ENCODE measurements at regions not wholly inside any gene's neighbourhood (a gene's known extent, or its start where the extent isn't known, plus 50 kb on each side); places are given as distances from the start of the nearest gene placed in this dataset.

DNA sequence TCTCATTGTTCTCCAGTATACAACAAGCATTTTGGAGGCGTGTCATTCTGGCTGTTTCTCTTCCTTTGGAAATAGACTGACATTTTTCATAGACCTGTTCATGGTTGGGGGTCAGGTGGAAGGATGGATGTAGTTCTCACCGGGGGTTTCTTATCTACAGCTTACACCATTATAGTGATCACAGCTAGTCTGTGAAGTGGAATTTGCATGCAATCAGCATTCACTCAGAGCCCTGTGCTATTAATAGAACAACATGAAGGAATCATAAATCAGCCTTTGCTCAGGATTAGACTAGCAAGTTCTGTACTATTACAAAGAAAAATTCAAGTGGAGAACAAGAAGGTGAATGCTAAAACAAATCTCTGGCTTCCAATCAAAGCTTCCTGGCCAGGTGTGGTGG lies 132.6 kb upstream of the PUDP start:
- Histone ChIP-seq H3K4me1 (no peaks in the 10 kb centered on the region), H3K4me3 (replicated peaks in 1 of 3) (no peak overlapping the region), H3K27ac (no peak overlapping the region), H3K36me3 (no peaks in the 10 kb centered on the region), H3K9me3 (no peaks in the 10 kb centered on the region), H3K27me3 (no peaks in the 10 kb centered on the region)
- TF ChIP-seq POLR2A (IDR thresholded peaks at IDR 0.05): no peak
- TF ChIP-seq, protein P1, sequence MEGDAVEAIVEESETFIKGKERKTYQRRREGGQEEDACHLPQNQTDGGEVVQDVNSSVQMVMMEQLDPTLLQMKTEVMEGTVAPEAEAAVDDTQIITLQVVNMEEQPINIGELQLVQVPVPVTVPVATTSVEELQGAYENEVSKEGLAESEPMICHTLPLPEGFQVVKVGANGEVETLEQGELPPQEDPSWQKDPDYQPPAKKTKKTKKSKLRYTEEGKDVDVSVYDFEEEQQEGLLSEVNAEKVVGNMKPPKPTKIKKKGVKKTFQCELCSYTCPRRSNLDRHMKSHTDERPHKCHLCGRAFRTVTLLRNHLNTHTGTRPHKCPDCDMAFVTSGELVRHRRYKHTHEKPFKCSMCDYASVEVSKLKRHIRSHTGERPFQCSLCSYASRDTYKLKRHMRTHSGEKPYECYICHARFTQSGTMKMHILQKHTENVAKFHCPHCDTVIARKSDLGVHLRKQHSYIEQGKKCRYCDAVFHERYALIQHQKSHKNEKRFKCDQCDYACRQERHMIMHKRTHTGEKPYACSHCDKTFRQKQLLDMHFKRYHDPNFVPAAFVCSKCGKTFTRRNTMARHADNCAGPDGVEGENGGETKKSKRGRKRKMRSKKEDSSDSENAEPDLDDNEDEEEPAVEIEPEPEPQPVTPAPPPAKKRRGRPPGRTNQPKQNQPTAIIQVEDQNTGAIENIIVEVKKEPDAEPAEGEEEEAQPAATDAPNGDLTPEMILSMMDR (IDR thresholded peaks at IDR 0.05): no peak
- intact Hi-C loops (cut with DNase I): no loop called here
- DNase-seq: no peak
- 54 to 90% methylated on average over 2 of the region's 2 CpGs for WGBS, 2 donors

DNA sequence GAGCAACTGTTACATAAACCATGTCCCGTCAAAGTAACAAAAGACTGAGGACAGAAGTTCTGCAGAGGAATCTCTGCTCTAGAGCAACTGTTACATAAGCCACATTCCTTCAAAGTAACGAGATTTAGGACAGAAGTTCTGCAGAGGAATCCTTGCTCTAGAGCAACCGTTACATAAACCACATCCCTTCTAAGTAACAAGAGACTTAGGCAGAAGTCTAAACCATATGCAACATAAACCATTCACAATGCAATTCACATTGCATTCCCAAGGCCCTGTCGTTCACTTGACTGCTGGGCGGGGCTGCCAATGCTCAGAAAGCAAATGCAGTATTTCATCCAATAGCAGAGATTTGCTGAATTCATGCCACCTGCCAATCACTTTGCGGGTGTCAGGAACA lies 124.4 kb upstream of the PUDP start:
- no peak overlapping the region for H3K4me3 ChIP-seq (replicated peaks in 1 of 3)
- no peaks in the 10 kb centered on the region for H3K27me3 ChIP-seq
- TF ChIP-seq, protein P1 (IDR thresholded peaks at IDR 0.05): no peak
- TF ChIP-seq POLR2A (IDR thresholded peaks at IDR 0.05): no peak
- H3K9me3 ChIP-seq: no peaks in the 10 kb centered on the region
- H3K27ac ChIP-seq: no peak overlapping the region
- WGBS, 2 donors: 68 to 71% methylated on average over 4 to 6 of the region's 6 CpGs
- H3K4me1 ChIP-seq: no peaks in the 10 kb centered on the region
- intact Hi-C loops (cut with DNase I): no loop called here
- no peak for DNase-seq
- H3K36me3 ChIP-seq: no peaks in the 10 kb centered on the region

DNA sequence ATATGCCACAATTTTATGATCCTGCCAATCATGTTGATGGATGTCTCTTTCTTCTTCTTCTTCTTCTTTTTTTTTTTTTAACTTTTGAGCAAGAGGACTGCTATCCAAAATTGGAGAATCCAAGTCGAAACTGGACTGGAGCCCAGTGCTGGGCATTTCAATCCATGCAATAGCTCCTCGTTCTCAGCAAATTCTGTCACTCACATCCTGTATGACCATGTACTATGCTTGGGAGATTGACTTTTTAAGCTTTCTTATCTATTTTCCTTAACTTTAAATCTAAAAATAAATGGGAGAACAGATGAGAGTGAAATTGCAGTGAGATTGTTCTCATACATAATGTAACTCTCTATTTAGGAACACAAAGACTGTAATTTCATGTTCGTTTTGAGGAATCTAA lies 123.0 kb upstream of the PUDP start:
- Histone ChIP-seq H3K4me3 (replicated peaks in 1 of 3) (no peak overlapping the region), H3K27me3 (no peaks in the 10 kb centered on the region), H3K27ac (no peak overlapping the region), H3K36me3 (no peaks in the 10 kb centered on the region), H3K9me3 (no peaks in the 10 kb centered on the region), H3K4me1 (no peaks in the 10 kb centered on the region)
- TF ChIP-seq POLR2A (IDR thresholded peaks at IDR 0.05): no peak
- TF ChIP-seq, protein P1 (IDR thresholded peaks at IDR 0.05): no peak
- WGBS, 2 donors: 86 to 93% methylated on average over 3 of the region's 3 CpGs
- no peak for DNase-seq
- intact Hi-C loops (cut with DNase I): no loop called here

DNA sequence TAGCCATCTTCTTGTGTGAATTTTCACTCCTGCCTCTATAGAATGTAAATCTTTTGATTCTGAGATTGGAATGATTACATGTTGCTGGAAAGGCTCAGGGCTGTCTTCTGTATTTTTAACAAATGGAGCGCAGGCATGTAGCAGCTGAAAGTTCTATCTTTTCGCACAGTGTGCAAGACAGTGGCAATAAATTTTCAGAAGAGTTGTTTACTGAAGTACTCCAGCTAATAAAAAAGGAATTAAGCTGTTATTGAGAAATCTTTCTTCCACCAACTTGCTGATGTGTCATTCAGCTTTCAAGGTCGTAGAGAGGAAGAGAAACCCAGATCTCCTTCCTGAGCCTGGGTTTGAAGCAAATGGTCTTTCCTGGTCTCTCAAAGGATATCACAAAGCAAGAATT lies 122.0 kb upstream of the PUDP start:
- H3K27ac ChIP-seq: no peak overlapping the region
- no peaks in the 10 kb centered on the region for H3K4me1 ChIP-seq
- intact Hi-C loops (cut with DNase I): no loop called here
- no peaks in the 10 kb centered on the region for H3K36me3 ChIP-seq
- H3K27me3 ChIP-seq: no peaks in the 10 kb centered on the region
- WGBS, 2 donors: 56 to 69% methylated on average over 3 of the region's 3 CpGs
- no peak for DNase-seq
- no peak overlapping the region for H3K4me3 ChIP-seq (replicated peaks in 1 of 3)
- TF ChIP-seq POLR2A (IDR thresholded peaks at IDR 0.05): no peak
- TF ChIP-seq, protein P1 (IDR thresholded peaks at IDR 0.05): no peak
- H3K9me3 ChIP-seq: no peaks in the 10 kb centered on the region

DNA sequence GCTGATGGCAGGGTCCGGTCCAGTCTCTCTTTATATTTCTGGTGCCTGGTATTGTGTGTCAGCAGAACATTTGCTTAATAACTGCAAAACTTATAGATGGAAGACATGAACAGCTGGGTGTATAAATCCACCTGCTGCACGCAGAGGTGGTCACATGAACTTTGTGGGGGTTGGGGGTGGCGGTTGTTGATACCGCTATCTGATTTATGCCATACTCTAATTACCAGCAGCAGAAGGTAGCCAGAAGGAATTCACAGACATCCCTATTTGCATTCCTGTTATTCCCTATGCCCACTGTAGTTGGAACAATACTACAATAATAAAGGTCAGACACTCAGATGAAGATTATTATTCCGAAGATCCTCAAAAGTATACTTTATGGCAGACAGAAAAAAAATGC lies 121.6 kb upstream of the PUDP start:
- H3K27me3 ChIP-seq: no peaks in the 10 kb centered on the region
- no peak overlapping the region for H3K4me3 ChIP-seq (replicated peaks in 1 of 3)
- intact Hi-C loops (cut with DNase I): no loop called here
- H3K4me1 ChIP-seq: no peaks in the 10 kb centered on the region
- TF ChIP-seq, protein P1 (IDR thresholded peaks at IDR 0.05): no peak
- no peak for TF ChIP-seq POLR2A (IDR thresholded peaks at IDR 0.05)
- H3K27ac ChIP-seq: no peak overlapping the region
- 84 to 87% methylated on average over 4 to 5 of the region's 5 CpGs for WGBS, 2 donors
- H3K36me3 ChIP-seq: no peaks in the 10 kb centered on the region
- H3K9me3 ChIP-seq: no peaks in the 10 kb centered on the region
- DNase-seq: no peak
